ENCODE measurements at regions not wholly inside any gene's neighbourhood (a gene's known extent, or its start where the extent isn't known, plus 50 kb on each side); places are given as distances from the start of the nearest gene placed in this dataset.

GRCh38 chr10:2130705-2131305, 393.5 kb upstream of the ADARB2 start:
- no peak for DNase-seq

- no peak for DNase-seq
These were observed 391.7 kb upstream of the ADARB2 start for GRCh38 chr10:2128991-2129390.

DNA sequence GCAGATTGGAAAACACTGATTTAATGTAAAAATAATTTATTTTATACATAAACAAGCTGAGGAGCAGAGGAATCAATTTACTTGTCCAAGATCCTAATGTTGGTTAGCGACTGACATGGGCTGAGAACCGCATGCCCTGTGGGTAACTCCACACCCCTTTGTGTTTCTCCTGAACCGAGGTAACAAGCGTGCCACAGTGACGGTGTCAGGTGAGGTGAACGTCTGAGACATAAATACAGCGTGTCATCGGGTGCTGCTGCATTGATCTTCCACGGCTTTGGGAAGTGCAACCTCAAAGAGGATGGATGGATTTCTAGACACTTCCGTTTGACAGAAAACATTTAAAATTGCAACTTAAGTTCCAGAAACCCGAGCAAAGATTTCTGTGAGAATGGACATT, 386.8 kb upstream of the ADARB2 start:
- DNase-seq, result no peak

- DNase-seq, result no peak
These were observed 385.3 kb upstream of the ADARB2 start for GRCh38 chr10:2122431-2123124.

GRCh38 chr10:2121929-2122328, 384.6 kb upstream of the ADARB2 start:
- DNase-seq, result no peak

DNA sequence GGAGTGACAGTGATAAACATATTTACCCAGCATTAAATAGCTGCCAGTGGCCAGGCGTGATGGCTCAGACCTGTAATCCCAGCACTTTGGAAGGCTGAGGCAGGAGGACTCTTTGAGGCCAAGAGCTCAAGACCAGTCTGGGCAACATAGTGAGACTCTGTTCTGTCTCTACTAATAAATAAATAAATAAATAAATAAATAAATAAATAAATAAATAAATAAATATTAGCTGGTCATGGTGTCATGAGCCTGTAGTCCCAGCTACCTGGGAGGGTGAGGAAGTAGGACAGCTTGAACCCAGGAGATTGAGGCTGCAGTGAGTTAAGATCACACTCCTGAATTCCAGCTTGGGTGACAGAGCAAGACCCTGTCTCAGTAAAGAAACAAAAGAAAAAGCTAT, 384.0 kb upstream of the ADARB2 start:
- DNase-seq, result no peak

DNA sequence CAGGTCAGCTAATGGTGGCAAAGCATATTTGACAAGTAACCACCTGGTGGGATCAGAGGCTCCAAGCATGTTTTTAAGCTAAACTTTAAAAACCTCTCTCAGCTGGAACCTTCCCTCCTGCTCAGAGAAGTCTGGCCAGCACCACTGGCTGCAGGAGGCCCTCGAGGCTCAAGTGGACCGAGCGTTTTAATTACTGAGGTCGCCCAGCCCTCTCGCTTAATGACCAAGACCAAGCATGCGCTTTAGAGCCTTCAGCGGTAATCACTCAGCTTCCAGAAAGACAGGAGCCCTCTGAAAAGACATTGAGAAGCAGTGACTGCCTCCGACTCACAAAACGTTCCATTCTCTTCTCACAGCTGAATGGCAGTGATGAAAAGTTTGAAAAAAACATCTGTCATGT, 383.4 kb upstream of the ADARB2 start:
- DNase-seq, result no peak

GRCh38 chr10:2119316-2119715, 382.0 kb upstream of the ADARB2 start:
- DNase-seq, result no peak

GRCh38 chr10:2118201-2118600, 380.9 kb upstream of the ADARB2 start:
- no peak for DNase-seq

DNA sequence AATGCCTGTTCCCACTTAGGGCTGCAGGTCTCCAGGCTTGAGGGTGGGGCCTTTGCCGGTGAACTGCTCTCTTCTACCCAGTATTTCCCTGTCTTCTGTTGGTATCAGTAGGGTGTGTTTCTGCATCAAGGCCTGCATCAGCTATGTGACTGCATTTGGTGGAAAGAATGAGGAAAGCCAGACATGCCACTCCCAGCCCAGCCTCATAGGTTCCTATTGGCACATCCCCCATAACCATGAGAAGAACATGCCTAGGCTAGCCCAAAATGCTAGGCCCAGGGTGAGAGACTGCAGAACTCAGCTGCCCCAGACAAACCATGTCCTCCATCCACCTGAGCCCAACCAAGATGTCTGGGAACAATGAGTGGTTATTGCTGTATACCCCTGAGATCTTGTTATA, 380.3 kb upstream of the ADARB2 start:
- DNase-seq, result no peak

DNA sequence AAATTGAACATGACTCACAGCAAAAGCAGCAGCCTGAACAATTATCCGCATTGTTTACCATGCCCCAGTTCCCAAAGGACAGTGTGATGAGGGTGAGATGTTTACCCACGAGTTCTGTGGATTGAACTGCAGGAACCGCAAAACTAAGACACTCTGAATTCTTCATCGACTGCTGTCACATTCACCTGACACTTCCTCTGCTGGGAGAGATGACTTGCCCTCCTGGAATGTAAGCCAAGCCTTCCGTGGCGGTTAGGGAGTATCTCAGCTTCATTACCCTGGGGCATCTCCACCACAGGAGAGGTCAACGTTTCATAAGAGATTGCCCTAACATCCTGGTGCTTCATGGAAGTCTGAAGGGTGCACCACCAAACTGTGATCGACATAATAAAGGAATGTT, 374.6 kb upstream of the ADARB2 start:
- DNase-seq, result no peak

- DNase-seq, result no peak
These were observed 371.2 kb upstream of the ADARB2 start for GRCh38 chr10:2108496-2108895.

DNA sequence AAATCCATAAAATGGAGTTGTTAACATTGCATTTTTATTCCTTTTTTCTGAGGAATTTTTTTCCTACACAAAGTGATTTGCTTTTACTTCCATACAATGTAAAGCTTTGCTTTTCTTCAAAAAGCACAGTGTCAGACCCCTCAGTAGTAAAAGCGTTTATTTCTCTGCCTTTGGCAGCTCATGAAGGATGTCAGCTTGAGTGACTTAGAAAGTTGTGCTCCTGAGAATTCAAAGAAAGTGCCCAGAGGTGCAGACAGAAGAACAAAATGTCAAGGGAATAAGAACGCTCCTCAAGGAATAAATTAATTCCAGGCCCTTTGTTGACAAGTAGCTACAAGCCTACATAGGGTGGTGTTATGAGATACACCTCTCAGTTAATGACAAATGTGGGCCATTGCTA, 369.3 kb upstream of the ADARB2 start:
- DNase-seq, result no peak

DNA sequence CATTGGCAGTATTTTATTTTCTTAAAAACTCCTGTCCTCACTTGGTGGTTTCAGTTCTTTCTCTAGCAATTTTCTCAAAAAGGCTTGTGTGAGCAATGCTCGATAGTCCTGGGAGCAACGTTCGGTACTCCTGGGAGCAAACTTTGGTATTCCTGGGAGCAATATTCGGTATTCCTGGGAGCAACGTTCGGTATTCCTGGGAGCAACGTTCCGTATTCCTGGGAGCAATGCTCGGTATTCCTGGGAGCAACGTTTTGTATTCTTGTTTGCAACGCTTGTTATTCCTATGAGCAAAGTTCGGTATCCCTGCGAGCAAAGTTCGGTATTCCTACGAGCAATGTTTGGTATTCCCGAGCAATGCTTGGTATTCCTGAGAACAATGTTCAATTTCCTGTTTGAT, 362.0 kb upstream of the ADARB2 start:
- no peak for DNase-seq

DNA sequence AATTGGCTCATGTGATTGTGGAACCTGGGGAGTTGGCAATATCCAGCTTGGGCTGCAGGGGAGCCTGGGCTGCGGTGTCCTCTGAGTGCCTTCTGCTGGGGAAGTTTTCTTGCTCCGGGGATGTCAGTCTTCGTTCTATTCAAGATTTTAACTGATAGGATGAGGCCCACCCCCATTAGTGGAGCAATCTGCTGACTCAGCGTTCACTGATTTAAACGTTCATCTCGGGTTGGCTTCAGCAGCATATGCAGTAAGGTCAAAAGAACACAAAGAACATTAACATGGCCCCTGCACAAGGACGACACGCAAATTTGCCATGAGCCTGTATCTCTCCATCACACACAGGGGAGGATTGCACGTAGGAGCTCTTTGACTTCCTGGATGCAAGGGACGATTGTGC, 360.6 kb upstream of the ADARB2 start:
- no peak for DNase-seq

DNA sequence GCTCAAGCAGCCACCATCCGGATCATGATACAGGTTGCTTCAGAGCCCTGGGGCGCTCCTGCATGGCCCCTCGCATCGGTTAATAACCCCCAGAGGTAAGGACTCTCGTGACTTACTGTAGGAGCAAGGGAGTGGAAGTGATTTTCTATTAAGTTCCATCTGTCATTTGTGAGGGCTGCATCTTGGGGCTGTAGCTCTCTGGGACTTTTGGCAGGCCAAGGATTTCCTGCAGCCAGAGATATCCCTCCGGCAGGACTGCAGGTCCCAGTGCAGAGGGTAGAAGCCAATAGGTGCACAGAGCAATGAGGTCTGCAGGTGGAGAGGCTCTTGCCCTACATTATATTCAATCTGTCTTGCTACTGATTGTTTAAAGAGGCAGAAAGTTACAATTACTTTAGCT, 356.8 kb upstream of the ADARB2 start:
- DNase-seq, result no peak

- DNase-seq, result no peak
These were observed 346.3 kb upstream of the ADARB2 start for GRCh38 chr10:2083591-2083990.

DNA sequence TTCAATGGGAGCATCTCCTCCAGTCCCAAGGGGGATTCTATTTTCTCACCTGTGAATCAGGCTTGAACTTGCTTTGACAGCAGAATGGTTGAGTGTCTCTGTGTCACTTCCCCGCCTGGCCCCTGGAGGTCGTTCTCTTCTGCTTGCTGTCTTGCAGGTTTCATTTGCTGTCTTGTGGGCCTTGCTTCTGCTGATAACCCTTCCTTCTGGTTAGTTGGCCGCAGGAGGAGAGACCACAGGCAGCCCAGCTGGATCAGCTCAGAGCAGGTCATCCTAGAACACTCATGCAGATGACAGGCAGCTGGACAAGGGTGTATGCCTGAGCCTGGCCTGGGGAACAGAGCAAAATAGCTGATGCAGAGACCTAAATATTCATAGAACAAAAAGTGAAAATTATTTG, 344.2 kb upstream of the ADARB2 start:
- no peak for DNase-seq

- no peak for DNase-seq
These were observed 342.3 kb upstream of the ADARB2 start for GRCh38 chr10:2079603-2080078.

GRCh38 chr10:2077231-2077630, 339.9 kb upstream of the ADARB2 start:
- DNase-seq, result no peak

DNA sequence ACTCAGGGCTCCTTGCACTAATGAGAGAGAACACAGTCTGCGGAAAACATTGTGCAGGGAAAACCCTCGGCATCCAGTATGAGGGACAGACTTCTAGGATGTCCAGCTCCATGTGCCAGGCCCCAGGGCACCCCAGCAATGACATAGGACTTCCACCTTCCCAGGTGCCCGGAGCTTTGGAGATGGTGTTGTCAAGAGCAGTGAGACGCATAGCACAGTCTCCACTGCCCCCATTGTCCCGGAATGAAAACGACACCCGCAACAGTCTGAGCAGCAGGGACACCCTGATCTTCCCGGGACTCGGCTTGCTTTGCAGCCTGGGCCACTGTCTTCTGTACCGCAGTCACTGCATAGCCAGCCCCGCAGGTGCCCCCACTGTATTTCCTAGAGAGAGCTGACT, 339.2 kb upstream of the ADARB2 start:
- no peak for DNase-seq

DNA sequence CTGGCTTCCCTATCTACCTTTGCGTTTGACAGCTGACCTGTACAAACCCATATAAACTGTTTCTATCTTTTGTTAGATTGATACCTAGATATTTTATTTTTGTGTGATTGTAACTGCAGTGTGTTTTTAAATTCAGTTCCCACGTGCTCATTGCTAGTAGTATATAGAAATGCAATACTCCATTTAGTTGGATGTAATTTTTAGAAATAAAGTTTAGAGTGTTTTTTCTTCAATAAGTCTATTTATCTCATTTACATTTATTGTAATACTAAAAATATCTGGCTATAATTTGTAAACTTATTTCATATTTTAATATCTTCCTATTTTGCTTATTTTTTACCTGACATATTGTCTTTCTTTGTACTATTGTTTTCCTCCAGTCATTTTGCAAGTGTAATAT, 329.7 kb upstream of the ADARB2 start:
- DNase-seq, result no peak

- no peak for DNase-seq
These were observed 317.4 kb upstream of the ADARB2 start for GRCh38 chr10:2054728-2055127.

DNA sequence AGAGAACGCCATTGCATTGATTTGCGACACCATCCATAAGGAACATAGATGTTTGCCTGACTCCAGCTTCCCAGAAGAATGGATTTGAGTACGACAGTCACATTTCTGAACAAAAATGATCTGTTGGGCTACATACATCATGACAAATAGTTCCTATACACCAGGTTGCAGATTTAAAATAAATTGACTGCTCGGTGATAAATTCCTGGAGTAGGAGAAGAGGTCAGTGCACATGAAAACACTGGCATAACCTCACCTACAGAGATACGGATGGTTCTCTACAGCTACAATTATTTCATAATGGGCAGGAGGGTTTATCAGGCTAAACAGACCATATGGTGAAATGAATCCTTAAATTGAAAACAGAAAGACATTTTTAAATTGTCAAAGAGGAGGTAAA, 316.5 kb upstream of the ADARB2 start:
- no peak for DNase-seq

GRCh38 chr10:2051108-2051507, 313.8 kb upstream of the ADARB2 start:
- no peak for DNase-seq
